Mesenchymal stem cell (in vitro differentiated cells and primary cell): ENCODE measurements at regions not wholly inside any gene's neighbourhood (a gene's known extent, or its start where the extent isn't known, plus 50 kb on each side); places are given as distances from the start of the nearest gene placed in this dataset.

ENCODE experiments used
- DNase-seq: peaks from one replicate; pipeline ENCODE4 v3.0.0-alpha.2; 2013
- H2AFZ ChIP-seq: one replicate; pipeline ENCODE4 v1.6.1; 2013; ENCODE audit warnings: low read depth, mild to moderate bottlenecking, control low read depth, inconsistent platforms, low read length, moderate library complexity
- H2AK5ac ChIP-seq: 2 replicates; pipeline ENCODE4 v1.6.1; 2013; ENCODE audit warnings: low read length, moderate library complexity, mild to moderate bottlenecking, inconsistent platforms; ENCODE audit not compliant: severe bottlenecking
- H2BK120ac ChIP-seq: one replicate; pipeline ENCODE4 v1.6.1; 2013; ENCODE audit warnings: low read depth, mild to moderate bottlenecking, inconsistent platforms, low read length, moderate library complexity
- H2BK12ac ChIP-seq, 2 experiments: one replicate each; pipeline ENCODE4 v1.6.1; 2013; ENCODE audit warnings: inconsistent platforms in 2 of 2, low read length in 2 of 2, mild to moderate bottlenecking in 2 of 2, moderate library complexity in 2 of 2, control low read depth in 1 of 2
- H2BK15ac ChIP-seq: one replicate; pipeline ENCODE4 v1.6.1; 2013; ENCODE audit warnings: mild to moderate bottlenecking, low read depth, inconsistent platforms; ENCODE audit not compliant: poor library complexity, severe bottlenecking
- H2BK5ac ChIP-seq: 2 replicates; pipeline ENCODE4 v1.6.1; 2013; ENCODE audit warnings: low read depth, mild to moderate bottlenecking, low read length, control low read depth, inconsistent platforms; ENCODE audit not compliant: poor library complexity, severe bottlenecking
- H3K14ac ChIP-seq, 2 experiments: one replicate each; pipeline ENCODE4 v1.6.1; 2013; ENCODE audit warnings: inconsistent platforms in 2 of 2, low read length in 2 of 2, control low read depth in 1 of 2, mild to moderate bottlenecking in 1 of 2, moderate library complexity in 1 of 2
- H3K18ac ChIP-seq, 2 experiments: one replicate each; pipeline ENCODE4 v1.6.1; 2013; ENCODE audit warnings: inconsistent platforms in 2 of 2, low read length in 2 of 2, control low read depth in 1 of 2, low read depth in 1 of 2, mild to moderate bottlenecking in 1 of 2
- H3K23ac ChIP-seq, 2 experiments: one replicate each; pipeline ENCODE4 v1.6.1; 2013; ENCODE audit warnings: inconsistent platforms in 2 of 2, low read length in 2 of 2, mild to moderate bottlenecking in 2 of 2, moderate library complexity in 2 of 2, control low read depth in 1 of 2
- H3K27ac ChIP-seq: 2 replicates; pipeline ENCODE4 v1.5.1; 2013; ENCODE audit warnings: mild to moderate bottlenecking, moderate library complexity, low read length, control low read depth, inconsistent platforms; ENCODE audit not compliant: poor library complexity, severe bottlenecking
- H3K27me3 ChIP-seq, 2 experiments: 2 replicates each; pipeline versions ENCODE4 v1.6.1 to v1.7.0; 2013; ENCODE audit warnings: low read length in 2 of 2, mild to moderate bottlenecking in 2 of 2, moderate library complexity in 2 of 2, control low read depth in 1 of 2, inconsistent platforms in 1 of 2; ENCODE audit not compliant: control insufficient read depth in 1 of 2, insufficient read depth in 1 of 2
- H3K36me3 ChIP-seq, 2 experiments: 2 replicates each; pipeline versions ENCODE4 v1.6.1 to v1.7.0; 2013; ENCODE audit warnings: low read length in 2 of 2, control low read depth in 1 of 2, inconsistent platforms in 1 of 2, low read depth in 1 of 2, mild to moderate bottlenecking in 1 of 2; ENCODE audit not compliant: insufficient read depth in 2 of 2, control insufficient read depth in 1 of 2
- H3K4ac ChIP-seq, 2 experiments: one replicate each; pipeline ENCODE4 v1.6.1; 2013; ENCODE audit warnings: inconsistent platforms in 2 of 2, low read length in 2 of 2, mild to moderate bottlenecking in 2 of 2, moderate library complexity in 2 of 2, control low read depth in 1 of 2, low read depth in 1 of 2
- H3K4me1 ChIP-seq: 2 replicates; pipeline ENCODE4 v1.6.1; 2013; ENCODE audit warnings: low read depth, low read length, control low read depth; ENCODE audit not compliant: control insufficient read depth, insufficient read depth
- H3K4me2 ChIP-seq: 2 replicates; pipeline ENCODE4 v1.6.1; 2013; ENCODE audit warnings: low read length, mild to moderate bottlenecking, inconsistent platforms; ENCODE audit not compliant: poor library complexity, severe bottlenecking
- H3K4me3 ChIP-seq, 2 experiments: 2 replicates each; pipeline versions ENCODE4 v1.5.1 to v1.7.0; 2013; ENCODE audit warnings: low read length in 2 of 2, mild to moderate bottlenecking in 2 of 2, control low read depth in 1 of 2, low read depth in 1 of 2; ENCODE audit not compliant: insufficient read depth in 1 of 2
- H3K79me1 ChIP-seq: replicated peaks from 2 replicates; pipeline ENCODE4 v1.6.1; 2013; ENCODE audit warnings: mild to moderate bottlenecking, control low read depth, low read length, inconsistent platforms; ENCODE audit not compliant: poor library complexity, severe bottlenecking
- H3K9ac ChIP-seq: 2 replicates; pipeline ENCODE4 v1.7.0; 2013; ENCODE audit warnings: mild to moderate bottlenecking, low read length, moderate library complexity
- H3K9me3 ChIP-seq: 2 replicates; pipeline ENCODE4 v1.7.0; 2013; ENCODE audit warnings: mild to moderate bottlenecking, low read length; ENCODE audit not compliant: control insufficient read depth
- H4K8ac ChIP-seq: one replicate; pipeline ENCODE4 v1.6.1; 2013; ENCODE audit warnings: inconsistent platforms, mild to moderate bottlenecking, low read length, moderate library complexity
- H4K91ac ChIP-seq: one replicate; pipeline ENCODE4 v1.6.1; 2013; ENCODE audit warnings: mild to moderate bottlenecking, low read length, inconsistent platforms
- WGBS: methylation state at CpG from one replicate; pipeline ENCODE4 v1.1.7; 2013; ENCODE audit warnings: mixed read lengths; 5-methylcytosine and 5-hydroxymethylcytosine counted together

GRCh38 chr9:14517154-14517906 is 175.9 kb downstream of the ZDHHC21 start:
- Histone ChIP-seq H2AK5ac (no peak overlapping the region), H3K36me3 (no peaks in the 10 kb centered on the region), H3K27ac (no peak overlapping the region), H3K14ac (no peak overlapping the region), H3K4me1 (no peaks in the 10 kb centered on the region), H3K23ac (no peak overlapping the region), H2BK5ac (no peak overlapping the region), H4K8ac (no peak overlapping the region), H3K4me2 (no peak overlapping the region), H3K27me3 (no peaks in the 10 kb centered on the region), H3K4me3 (no peak overlapping the region), H3K4ac (no peak overlapping the region), H2BK120ac (no peak overlapping the region), H4K91ac (no peak overlapping the region), H3K18ac (no peak overlapping the region), H2BK15ac (no peak overlapping the region), H3K9ac (no peak overlapping the region), H2BK12ac (no peak overlapping the region), H3K9me3 (no peaks in the 10 kb centered on the region), H2AFZ (no peak overlapping the region), H3K79me1 (no peaks in the 10 kb centered on the region)
- 83% methylated on average over 4 of the region's 4 CpGs for WGBS
- no peak for DNase-seq

- Histone ChIP-seq H2BK120ac (no peak overlapping the region), H3K27me3 (no peaks in the 10 kb centered on the region), H3K79me1 (no peaks in the 10 kb centered on the region), H3K36me3 (no peaks in the 10 kb centered on the region), H3K9ac (no peak overlapping the region), H2AFZ (no peak overlapping the region), H2BK12ac (no peak overlapping the region), H3K27ac (no peak overlapping the region), H3K4ac (no peak overlapping the region), H2BK5ac (no peak overlapping the region), H3K14ac (no peak overlapping the region), H3K4me1 (no peaks in the 10 kb centered on the region), H4K8ac (no peak overlapping the region), H4K91ac (no peak overlapping the region), H3K23ac (no peak overlapping the region), H3K4me2 (no peak overlapping the region), H3K18ac (no peak overlapping the region), H3K4me3 (no peak overlapping the region), H3K9me3 (no peaks in the 10 kb centered on the region), H2AK5ac (no peak overlapping the region), H2BK15ac (no peak overlapping the region)
- WGBS, result no CpG with 5 or more reads among the region's 2 CpGs
- DNase-seq, result no peak
Observed at GRCh38 chr9:14516656-14517055, 176.6 kb downstream of the ZDHHC21 start.

- Histone ChIP-seq H3K4me1 (no peaks in the 10 kb centered on the region), H3K36me3 (no peaks in the 10 kb centered on the region), H3K27ac (no peak overlapping the region), H4K8ac (no peak overlapping the region), H3K23ac (no peak overlapping the region), H3K9me3 (no peaks in the 10 kb centered on the region), H3K4me2 (no peak overlapping the region), H2AFZ (no peak overlapping the region), H3K4me3 (no peak overlapping the region), H2AK5ac (no peak overlapping the region), H2BK5ac (no peak overlapping the region), H2BK120ac (no peak overlapping the region), H3K27me3 (no peaks in the 10 kb centered on the region), H3K9ac (no peak overlapping the region), H2BK15ac (no peak overlapping the region), H3K18ac (no peak overlapping the region), H3K14ac (no peak overlapping the region), H2BK12ac (no peak overlapping the region), H3K4ac (no peak overlapping the region), H3K79me1 (no peaks in the 10 kb centered on the region), H4K91ac (no peak overlapping the region)
- 87% methylated on average over 14 of the region's 16 CpGs for WGBS
- DNase-seq, result no peak
Observed at GRCh38 chr9:14515571-14516198, 177.5 kb downstream of the ZDHHC21 start.

- Histone ChIP-seq H4K91ac (no peak overlapping the region), H3K9me3 (no peaks in the 10 kb centered on the region)
- WGBS, result 91% methylated on average over 3 of the region's 4 CpGs
Observed at GRCh38 chr9:14515049-14515448, 178.2 kb downstream of the ZDHHC21 start.

More at GRCh38 chr9:14515049-14515448, 178.2 kb downstream of the ZDHHC21 start:
- no peak overlapping the region for H3K4me3 ChIP-seq
- no peak overlapping the region for H2BK120ac ChIP-seq
- no peaks in the 10 kb centered on the region for H3K27me3 ChIP-seq
- no peak overlapping the region for H2BK12ac ChIP-seq
- no peak overlapping the region for H3K4ac ChIP-seq
- no peak overlapping the region for H4K8ac ChIP-seq
- no peak overlapping the region for H2BK15ac ChIP-seq
- no peak overlapping the region for H3K9ac ChIP-seq
- no peak for DNase-seq
- H3K18ac ChIP-seq, result no peak overlapping the region
- no peak overlapping the region for H3K4me2 ChIP-seq
- H3K23ac ChIP-seq, result no peak overlapping the region
- H2AK5ac ChIP-seq, result no peak overlapping the region
- H3K4me1 ChIP-seq, result no peaks in the 10 kb centered on the region
- H3K27ac ChIP-seq, result no peak overlapping the region
- H2BK5ac ChIP-seq, result no peak overlapping the region
- H3K36me3 ChIP-seq, result no peaks in the 10 kb centered on the region
- H3K14ac ChIP-seq, result no peak overlapping the region
- no peak overlapping the region for H2AFZ ChIP-seq
- no peaks in the 10 kb centered on the region for H3K79me1 ChIP-seq
